Caco-2 (cell line): ENCODE measurements at regions not wholly inside any gene's neighbourhood (a gene's known extent, or its start where the extent isn't known, plus 50 kb on each side); places are given as distances from the start of the nearest gene placed in this dataset.

Experiments used
- BruUV-seq: library from RNA; stranded (reverse); fragments of 400-500 nt; replicated peaks from 2 replicates; lab custom pipeline; 2021; lab: Mats Ljungman, UMichigan
- CTCF ChIA-PET: fragments of 300-600 bp; sonication (Branson Sonifier 250); formaldehyde crosslinking; loops from one replicate; lab custom pipeline; 2022; ENCODE audit warnings: antibody characterized with exemption; lab: Charles Lee
- POLR2A ChIA-PET: fragments of 300-600 bp; sonication (Branson Sonifier 250); formaldehyde crosslinking; loops from one replicate; lab custom pipeline; 2022; ENCODE audit warnings: antibody characterized with exemption; lab: Charles Lee
- DNase-seq, 2 experiments: peaks; one replicate each; pipeline versions ENCODE4 v3.0.0 to v3.0.0-alpha.2; 2020 to 2022
- H3K27me3 ChIP-seq: replicated peaks from 2 replicates; pipeline ENCODE4 v1.6.0; 2011; ENCODE audit warnings: low read length; ENCODE audit not compliant: control insufficient read depth, insufficient read depth
- H3K36me3 ChIP-seq: 2 replicates; pipeline ENCODE4 v1.5.1; 2011; ENCODE audit warnings: low read length; ENCODE audit not compliant: control insufficient read depth, insufficient read depth
- H3K4me1 ChIP-seq: fragments of 250-450 bp; sonication (Bioruptor Pico); 2 replicates; pipeline ENCODE4 v1.5.1; 2020; ENCODE audit warnings: mild to moderate bottlenecking
- H3K4me3 ChIP-seq: 2 replicates; pipeline ENCODE4 v1.5.1; 2011; ENCODE audit warnings: low read depth, mild to moderate bottlenecking, control low read depth, low read length
- H3K9me3 ChIP-seq: fragments of 250-450 bp; sonication (Bioruptor Pico); 2 replicates; pipeline ENCODE4 v1.5.1; 2020; ENCODE audit warnings: mild to moderate bottlenecking, moderate library complexity
- H3K27ac Mint-ChIP-seq: one replicate; pipeline ENCODE4 v1.8.0; 2022; ENCODE audit warnings: mixed read lengths; ENCODE audit not compliant: unreplicated experiment
- H3K27me3 Mint-ChIP-seq: one replicate; pipeline ENCODE4 v1.8.0; 2022; ENCODE audit warnings: mixed read lengths; ENCODE audit not compliant: insufficient read depth, unreplicated experiment
- H3K36me3 Mint-ChIP-seq: one replicate; pipeline ENCODE4 v1.8.0; 2022; ENCODE audit warnings: mild to moderate bottlenecking, mixed read lengths; ENCODE audit not compliant: insufficient read depth, unreplicated experiment
- H3K4me1 Mint-ChIP-seq: one replicate; pipeline ENCODE4 v1.8.0; 2022; ENCODE audit warnings: low read depth, mixed read lengths; ENCODE audit not compliant: unreplicated experiment
- H3K4me3 Mint-ChIP-seq: one replicate; pipeline ENCODE4 v1.8.0; 2022; ENCODE audit warnings: mild to moderate bottlenecking, moderate library complexity, mixed read lengths; ENCODE audit not compliant: unreplicated experiment
- H3K9me3 Mint-ChIP-seq: one replicate; pipeline ENCODE4 v1.8.0; 2022; ENCODE audit warnings: mixed read lengths; ENCODE audit not compliant: unreplicated experiment
- CTCF ChIP-seq, 2 experiments: fragments of 200-600 bp in 1 of 2; IDR thresholded peaks; 1 replicate in 1 of 2; 2 replicates in 1 of 2; pipeline versions ENCODE4 v1.5.1 to v1.8.0; 2011 to 2022; ENCODE audit warnings: antibody characterized with exemption in 1 of 2, control low read depth in 1 of 2, inconsistent platforms in 1 of 2, low read depth in 1 of 2, low read length in 1 of 2, mild to moderate bottlenecking in 1 of 2, moderate library complexity in 1 of 2; ENCODE audit not compliant: insufficient read depth in 1 of 2, severe bottlenecking in 1 of 2, unreplicated experiment in 1 of 2
- intact Hi-C: fragments of 100-400 bp; cut with micrococcal nuclease; formaldehyde crosslinking; loops from one replicate; pipeline ENCODE4 v1.10.0; 2022; ENCODE audit not compliant: unreplicated experiment

GRCh38 chr9:107112707-107113243 is 170.3 kb upstream of the RAD23B start:
- H3K4me1 Mint-ChIP-seq, result no peaks in the 10 kb centered on the region
- ChIA-PET POLR2A (no interaction called here), CTCF (no interaction called here)
- no peaks in the 10 kb centered on the region for H3K9me3 ChIP-seq
- DNase-seq, result no peak
- no peaks in the 10 kb centered on the region for H3K9me3 Mint-ChIP-seq
- intact Hi-C loops, result no loop called here
- no peaks in the 10 kb centered on the region for H3K4me1 ChIP-seq
- no peaks in the 10 kb centered on the region for H3K36me3 Mint-ChIP-seq
- no peak overlapping the region for H3K4me3 Mint-ChIP-seq
- no peak overlapping the region for H3K4me3 ChIP-seq
- TF ChIP-seq CTCF (IDR thresholded peaks at IDR 0.05; ENCODE audit: insufficient read depth in 1 of 2, low read depth in 1 of 2, low read length in 1 of 2, severe bottlenecking in 1 of 2, unreplicated experiment in 1 of 2), result no peak
- H3K27me3 Mint-ChIP-seq, result peaks cover 20% of the 10 kb centered on the region
- no peaks in the 10 kb centered on the region for H3K27me3 ChIP-seq
- no peak overlapping the region for H3K27ac Mint-ChIP-seq
- no TSS peak for BruUV-seq
- no peaks in the 10 kb centered on the region for H3K36me3 ChIP-seq

DNA sequence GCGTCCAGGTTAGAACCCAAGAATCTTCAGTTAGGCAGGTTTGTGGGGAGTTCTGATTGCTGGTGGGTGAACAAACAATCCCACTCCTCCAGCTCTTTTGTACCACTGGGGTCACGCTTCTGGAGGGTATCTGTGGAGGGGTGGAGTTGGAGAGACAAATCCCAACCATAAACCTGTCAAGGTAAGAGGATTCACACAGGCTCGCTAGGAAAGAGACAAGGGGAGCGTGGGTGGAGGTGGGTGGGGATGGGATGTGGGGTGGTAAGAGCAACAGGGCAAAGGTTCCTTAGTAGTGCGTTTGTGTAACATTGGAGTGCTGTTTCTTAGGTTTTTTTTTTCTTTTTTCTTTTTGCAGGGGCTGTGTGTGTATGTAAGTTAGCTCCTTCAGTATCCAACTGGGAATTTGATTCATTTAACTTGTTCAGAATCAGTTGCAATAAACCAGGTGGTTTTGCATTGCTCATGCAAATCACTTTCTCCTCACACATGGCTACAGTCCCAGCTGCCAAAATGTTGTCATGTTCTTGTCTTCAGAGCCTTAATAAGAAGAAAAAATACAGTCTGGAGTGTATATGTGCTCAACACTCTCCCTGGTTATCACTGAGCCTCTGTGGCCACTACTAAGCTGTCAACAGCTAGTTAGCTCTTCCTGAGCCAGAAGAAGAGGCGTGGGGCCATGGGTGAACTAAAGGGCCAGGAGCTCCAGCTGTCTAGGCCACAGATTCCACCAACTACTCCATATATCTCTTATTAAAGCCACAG is 164.0 kb upstream of the RAD23B start:
- CTCF ChIA-PET, result no interaction called here
- no peaks in the 10 kb centered on the region for H3K27me3 ChIP-seq
- no peaks in the 10 kb centered on the region for H3K27me3 Mint-ChIP-seq

DNA sequence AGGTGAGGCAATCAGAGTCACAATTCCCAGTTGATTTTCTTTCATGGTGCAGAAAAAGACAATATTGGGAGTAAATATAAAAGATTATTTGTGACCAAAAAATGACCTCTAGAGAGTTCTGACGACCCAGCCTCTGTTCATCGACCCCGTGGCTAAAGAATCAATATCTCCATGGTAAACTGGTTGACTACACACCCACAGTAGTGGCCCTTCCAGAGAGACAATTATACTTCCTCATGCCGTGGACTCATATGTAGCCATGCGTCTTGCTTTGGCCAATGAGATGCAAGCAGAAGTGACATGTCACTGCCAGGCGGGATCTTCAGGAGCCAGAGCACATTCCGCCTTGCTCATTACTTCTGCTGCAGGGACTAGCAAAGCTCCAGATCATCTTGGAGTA is 163.3 kb upstream of the RAD23B start:
- Histone ChIP-seq H3K27me3 (no peaks in the 10 kb centered on the region), H3K4me1 (no peaks in the 10 kb centered on the region), H3K9me3 (no peaks in the 10 kb centered on the region), H3K4me3 (no peak overlapping the region), H3K36me3 (no peaks in the 10 kb centered on the region)
- no peak for DNase-seq
- POLR2A ChIA-PET, result no interaction called here
- H3K27me3 Mint-ChIP-seq, result no peaks in the 10 kb centered on the region
- no peak overlapping the region for H3K4me3 Mint-ChIP-seq
- CTCF ChIA-PET, result no interaction called here
- no peaks in the 10 kb centered on the region for H3K36me3 Mint-ChIP-seq
- no peak for TF ChIP-seq CTCF (IDR thresholded peaks at IDR 0.05; ENCODE audit: insufficient read depth in 1 of 2, low read depth in 1 of 2, low read length in 1 of 2, severe bottlenecking in 1 of 2, unreplicated experiment in 1 of 2)
- H3K4me1 Mint-ChIP-seq, result no peaks in the 10 kb centered on the region
- BruUV-seq, result no TSS peak
- intact Hi-C loops, result no loop called here
- peaks cover 4% of the 10 kb centered on the region for H3K9me3 Mint-ChIP-seq
- H3K27ac Mint-ChIP-seq, result no peak overlapping the region

More for the DNA sequence above, 164.0 kb upstream of the RAD23B start:
- H3K4me1 ChIP-seq, result no peaks in the 10 kb centered on the region
- no peaks in the 10 kb centered on the region for H3K9me3 ChIP-seq
- Mint-ChIP-seq H3K4me3 (no peak overlapping the region), H3K9me3 (no peaks in the 10 kb centered on the region), H3K36me3 (no peaks in the 10 kb centered on the region), H3K4me1 (no peaks in the 10 kb centered on the region), H3K27ac (no peak overlapping the region)
- no peaks in the 10 kb centered on the region for H3K36me3 ChIP-seq
- H3K4me3 ChIP-seq, result no peak overlapping the region
- no peak for DNase-seq
- POLR2A ChIA-PET, result no interaction called here
- intact Hi-C loops, result no loop called here
- no TSS peak for BruUV-seq
- no peak for TF ChIP-seq CTCF (IDR thresholded peaks at IDR 0.05; ENCODE audit: insufficient read depth in 1 of 2, low read depth in 1 of 2, low read length in 1 of 2, severe bottlenecking in 1 of 2, unreplicated experiment in 1 of 2)
